ENCODE measurements at regions not wholly inside any gene's neighbourhood (a gene's known extent, or its start where the extent isn't known, plus 50 kb on each side); places are given as distances from the start of the nearest gene placed in this dataset.

DNA sequence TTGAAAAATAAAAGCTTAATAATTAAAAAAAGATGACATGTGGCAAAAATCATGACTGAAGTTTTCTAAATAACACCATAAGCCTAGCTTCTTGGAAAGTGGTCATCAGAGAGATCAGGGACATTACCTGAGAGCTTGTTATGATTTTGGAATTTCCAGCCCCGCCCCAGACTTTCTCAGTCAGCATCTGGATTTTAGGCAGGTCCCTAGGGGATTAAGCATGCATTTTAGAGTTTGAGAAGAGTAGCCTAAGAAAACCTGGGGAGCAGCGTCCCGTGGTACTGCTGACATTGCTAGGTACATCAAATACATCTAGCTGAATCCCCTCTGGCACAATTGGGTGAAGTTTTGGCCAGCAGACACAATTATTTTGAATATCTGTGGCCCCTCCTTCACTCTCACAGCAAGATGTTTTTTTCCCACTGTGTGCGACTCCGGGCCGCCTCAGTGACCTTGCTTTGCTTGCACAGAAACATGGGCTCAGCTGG, 58.7 kb upstream of the MEF2A start:
- TF ChIP-seq CTCF (conservative IDR thresholded peaks at IDR 0.05; ENCODE audit: low read depth, low read length): no peak
- no peak overlapping the region for H3K4me3 ChIP-seq (ENCODE audit: low read depth, low read length)
- no peak for DNase-seq (ENCODE audit: low read depth)

DNA sequence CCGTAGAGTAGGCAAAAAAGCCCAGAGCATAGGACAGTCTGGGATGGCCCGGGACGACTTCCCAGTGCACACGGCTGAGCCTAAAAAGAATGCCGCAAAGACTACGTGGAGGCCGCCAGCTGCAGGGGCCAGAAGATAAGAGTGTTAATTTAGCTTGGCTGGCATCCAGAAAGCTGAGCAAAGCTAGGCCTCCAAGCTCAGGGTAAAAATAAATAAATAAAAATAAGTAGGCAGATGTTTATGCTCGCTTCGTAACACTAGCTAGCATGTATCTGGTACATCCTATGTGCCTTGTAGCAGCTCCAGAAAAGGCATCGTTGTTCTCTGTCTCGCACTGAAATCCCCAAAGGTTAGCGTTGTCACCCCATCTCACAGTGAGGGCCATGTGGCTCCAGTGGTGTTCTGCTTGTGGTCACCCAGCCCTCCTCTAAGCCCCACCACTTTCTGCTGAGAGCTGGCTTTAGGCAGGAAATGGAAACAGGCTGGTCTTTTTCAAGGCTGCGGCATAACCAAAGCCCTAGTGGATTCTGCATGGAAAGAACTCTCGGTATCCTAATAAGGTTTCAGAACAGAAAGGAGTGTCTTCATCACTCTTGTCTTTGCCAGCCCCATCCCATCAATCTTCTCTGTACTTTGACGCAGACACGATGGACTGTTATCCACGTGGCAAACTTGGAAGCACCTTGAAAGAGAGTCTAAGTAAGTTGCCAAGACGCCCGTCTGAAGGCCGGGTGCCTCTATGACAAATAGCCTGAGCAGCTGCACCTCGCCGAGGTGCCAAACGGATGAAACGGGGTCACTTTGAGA, 58.1 kb upstream of the MEF2A start:
- no peak overlapping the region for H3K4me3 ChIP-seq (ENCODE audit: low read depth, low read length)
- TF ChIP-seq CTCF (conservative IDR thresholded peaks at IDR 0.05; ENCODE audit: low read depth, low read length): no peak
- DNase-seq (ENCODE audit: low read depth): no peak

DNA sequence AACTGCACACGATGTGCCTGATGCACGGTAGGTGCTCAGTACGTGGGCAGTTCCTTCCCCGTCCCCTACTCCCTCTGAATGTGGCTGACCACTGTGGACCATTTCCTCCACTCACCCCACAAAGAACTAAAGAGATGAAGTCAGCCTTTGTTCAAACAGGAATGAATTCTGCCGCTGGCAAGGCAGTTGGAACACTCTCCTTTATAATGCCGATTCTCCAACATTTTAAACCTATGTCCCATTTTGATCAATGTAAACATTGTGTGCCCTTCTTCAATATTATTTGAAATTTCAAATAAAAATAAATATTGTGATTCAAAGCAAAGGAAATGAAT, 57.5 kb upstream of the MEF2A start:
- no peak for DNase-seq (ENCODE audit: low read depth)
- no peak overlapping the region for H3K4me3 ChIP-seq (ENCODE audit: low read depth, low read length)
- TF ChIP-seq CTCF (conservative IDR thresholded peaks at IDR 0.05; ENCODE audit: low read depth, low read length): no peak

DNA sequence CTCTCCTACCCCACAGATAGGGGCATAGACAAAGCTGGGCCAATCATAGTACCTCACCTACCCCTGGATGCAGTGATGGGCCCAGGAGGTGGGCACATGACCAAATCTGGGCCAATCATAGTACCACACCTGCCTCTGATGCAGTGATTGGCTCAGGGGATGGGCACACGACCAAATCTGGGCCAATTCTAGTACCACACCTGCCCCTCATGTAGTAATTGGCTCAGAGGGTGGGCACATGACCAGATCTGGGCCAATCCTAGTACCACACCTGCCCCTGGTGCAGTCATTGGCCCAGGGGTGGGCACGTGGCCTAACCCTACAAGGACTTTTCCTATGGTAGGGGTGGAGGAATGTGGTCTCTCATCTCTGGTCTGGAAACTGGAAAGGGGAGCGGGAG, 56.9 kb upstream of the MEF2A start:
- DNase-seq (ENCODE audit: low read depth): no peak
- no peak for TF ChIP-seq CTCF (conservative IDR thresholded peaks at IDR 0.05; ENCODE audit: low read depth, low read length)

GRCh38 chr15:99509686-99510461, 55.9 kb upstream of the MEF2A start:
- no peak for DNase-seq (ENCODE audit: low read depth)
- TF ChIP-seq CTCF (conservative IDR thresholded peaks at IDR 0.05; ENCODE audit: low read depth, low read length): no peak
- H3K4me3 ChIP-seq (ENCODE audit: low read depth, low read length): no peak overlapping the region

More for the DNA sequence above, 56.9 kb upstream of the MEF2A start:
- no peak overlapping the region for H3K4me3 ChIP-seq (ENCODE audit: low read depth, low read length)

- TF ChIP-seq CTCF (conservative IDR thresholded peaks at IDR 0.05; ENCODE audit: low read depth, low read length): no peak
- no peak overlapping the region for H3K4me3 ChIP-seq (ENCODE audit: low read depth, low read length)
- DNase-seq (ENCODE audit: low read depth): no peak
Observed at GRCh38 chr15:99511531-99511865, 54.3 kb upstream of the MEF2A start.
